ENCODE measurements at regions not wholly inside any gene's neighbourhood (a gene's known extent, or its start where the extent isn't known, plus 50 kb on each side); places are given as distances from the start of the nearest gene placed in this dataset.

DNA sequence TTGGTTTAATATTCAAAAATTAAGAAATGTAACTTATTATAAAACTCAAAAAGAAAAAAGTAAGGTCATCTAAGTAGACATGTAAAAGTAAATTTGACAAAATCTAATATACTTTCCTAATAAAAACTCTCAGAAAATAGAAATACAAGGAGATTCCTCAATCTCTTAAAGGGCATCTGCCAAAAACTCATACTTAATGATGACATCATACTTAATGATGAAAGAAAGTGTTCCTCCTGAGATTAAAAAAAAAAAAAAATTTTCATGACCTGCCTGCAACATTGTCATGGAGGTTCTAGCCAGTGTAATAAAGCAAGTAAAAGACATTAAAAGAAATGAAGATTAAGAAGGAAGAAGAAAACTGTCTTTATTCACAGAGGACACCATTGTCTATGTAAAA is 325.7 kb upstream of the BTBD3 start:
- no peak overlapping the region for H3K4me3 ChIP-seq (ENCODE audit: low read length)
- no peaks in the 10 kb centered on the region for H3K9me3 ChIP-seq (ENCODE audit: insufficient read depth, low read depth, low read length)
- no peak overlapping the region for H3K27ac ChIP-seq (ENCODE audit: low read length)
- no peaks in the 10 kb centered on the region for H3K4me1 ChIP-seq (ENCODE audit: insufficient read depth, low read length)
- H3K27me3 ChIP-seq (ENCODE audit: insufficient read depth, low read length): no peaks in the 10 kb centered on the region
- no peaks in the 10 kb centered on the region for H3K36me3 ChIP-seq (ENCODE audit: insufficient read depth, low read depth, low read length)
- H3K9ac ChIP-seq (ENCODE audit: low read depth, low read length): no peak overlapping the region

- Histone ChIP-seq H3K36me3 (ENCODE audit: insufficient read depth, low read depth, low read length) (no peaks in the 10 kb centered on the region), H3K27ac (ENCODE audit: low read length) (no peak overlapping the region), H3K4me3 (ENCODE audit: low read length) (no peak overlapping the region), H3K9me3 (ENCODE audit: insufficient read depth, low read depth, low read length) (no peaks in the 10 kb centered on the region), H3K27me3 (ENCODE audit: insufficient read depth, low read length) (no peaks in the 10 kb centered on the region), H3K4me1 (ENCODE audit: insufficient read depth, low read length) (no peaks in the 10 kb centered on the region), H3K9ac (ENCODE audit: low read depth, low read length) (no peak overlapping the region)
Observed at GRCh38 chr20:11604339-11604738, 313.4 kb upstream of the BTBD3 start.

- no peaks in the 10 kb centered on the region for H3K27me3 ChIP-seq (ENCODE audit: insufficient read depth, low read length)
- no peak overlapping the region for H3K4me3 ChIP-seq (ENCODE audit: low read length)
- H3K9me3 ChIP-seq (ENCODE audit: insufficient read depth, low read depth, low read length): no peaks in the 10 kb centered on the region
- no peak overlapping the region for H3K27ac ChIP-seq (ENCODE audit: low read length)
- no peaks in the 10 kb centered on the region for H3K4me1 ChIP-seq (ENCODE audit: insufficient read depth, low read length)
- no peaks in the 10 kb centered on the region for H3K36me3 ChIP-seq (ENCODE audit: insufficient read depth, low read depth, low read length)
- no peak overlapping the region for H3K9ac ChIP-seq (ENCODE audit: low read depth, low read length)
Observed at GRCh38 chr20:11607047-11607446, 310.6 kb upstream of the BTBD3 start.

GRCh38 chr20:11608736-11609135 is 309.0 kb upstream of the BTBD3 start:
- H3K4me3 ChIP-seq (ENCODE audit: low read length): no peak overlapping the region
- no peaks in the 10 kb centered on the region for H3K4me1 ChIP-seq (ENCODE audit: insufficient read depth, low read length)
- no peaks in the 10 kb centered on the region for H3K27me3 ChIP-seq (ENCODE audit: insufficient read depth, low read length)
- no peak overlapping the region for H3K9ac ChIP-seq (ENCODE audit: low read depth, low read length)
- no peaks in the 10 kb centered on the region for H3K9me3 ChIP-seq (ENCODE audit: insufficient read depth, low read depth, low read length)
- no peaks in the 10 kb centered on the region for H3K36me3 ChIP-seq (ENCODE audit: insufficient read depth, low read depth, low read length)
- no peak overlapping the region for H3K27ac ChIP-seq (ENCODE audit: low read length)

DNA sequence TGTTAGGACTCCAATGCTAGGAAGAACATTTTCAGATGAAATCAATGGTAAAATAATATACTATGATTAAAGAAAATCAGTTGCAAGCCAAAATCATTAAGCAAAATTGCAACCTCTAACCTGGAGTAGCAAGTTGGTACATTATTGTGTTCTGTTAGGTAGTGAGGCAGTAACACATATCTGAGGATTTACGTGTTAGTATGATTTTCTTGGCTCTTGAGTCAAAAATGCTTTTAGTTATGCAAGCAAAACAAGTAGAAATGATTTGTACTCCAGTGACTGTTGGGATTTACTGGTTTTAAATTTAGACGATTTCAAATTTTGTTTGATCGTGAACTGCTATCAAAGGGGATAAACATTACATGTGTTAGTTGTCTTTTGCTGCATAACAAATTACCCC is 293.0 kb upstream of the BTBD3 start:
- Histone ChIP-seq H3K9me3 (ENCODE audit: insufficient read depth, low read depth, low read length) (no peaks in the 10 kb centered on the region), H3K36me3 (ENCODE audit: insufficient read depth, low read depth, low read length) (no peaks in the 10 kb centered on the region), H3K9ac (ENCODE audit: low read depth, low read length) (no peak overlapping the region), H3K4me3 (ENCODE audit: low read length) (no peak overlapping the region), H3K27ac (ENCODE audit: low read length) (no peak overlapping the region), H3K4me1 (ENCODE audit: insufficient read depth, low read length) (no peaks in the 10 kb centered on the region), H3K27me3 (ENCODE audit: insufficient read depth, low read length) (no peaks in the 10 kb centered on the region)

GRCh38 chr20:11626551-11626950 is 291.1 kb upstream of the BTBD3 start:
- Histone ChIP-seq H3K9me3 (ENCODE audit: insufficient read depth, low read depth, low read length) (no peaks in the 10 kb centered on the region), H3K36me3 (ENCODE audit: insufficient read depth, low read depth, low read length) (no peaks in the 10 kb centered on the region), H3K4me1 (ENCODE audit: insufficient read depth, low read length) (no peaks in the 10 kb centered on the region), H3K27me3 (ENCODE audit: insufficient read depth, low read length) (no peaks in the 10 kb centered on the region), H3K9ac (ENCODE audit: low read depth, low read length) (no peak overlapping the region), H3K4me3 (ENCODE audit: low read length) (no peak overlapping the region), H3K27ac (ENCODE audit: low read length) (no peak overlapping the region)

DNA sequence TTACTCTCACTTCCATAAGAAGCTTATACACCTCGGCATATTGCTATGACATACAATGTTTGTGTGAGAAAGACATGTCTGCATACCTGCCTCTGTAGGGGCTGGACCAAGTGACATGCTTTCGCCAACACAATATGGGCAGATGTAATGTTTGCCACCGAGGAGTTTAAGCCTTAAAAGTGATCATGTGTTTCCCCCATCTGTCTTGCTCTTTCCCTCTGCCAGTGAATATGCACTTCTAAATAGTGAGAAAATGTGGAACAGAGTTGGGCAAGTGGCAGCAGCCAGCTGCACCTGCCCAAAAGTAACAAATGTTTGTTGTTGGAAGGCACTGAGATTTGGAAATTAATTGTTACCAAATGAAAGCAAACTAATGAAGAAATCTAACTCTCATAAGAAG is 274.8 kb upstream of the BTBD3 start:
- Histone ChIP-seq H3K4me1 (ENCODE audit: insufficient read depth, low read length) (no peaks in the 10 kb centered on the region), H3K4me3 (ENCODE audit: low read length) (no peak overlapping the region), H3K9ac (ENCODE audit: low read depth, low read length) (no peak overlapping the region), H3K9me3 (ENCODE audit: insufficient read depth, low read depth, low read length) (no peaks in the 10 kb centered on the region), H3K27me3 (ENCODE audit: insufficient read depth, low read length) (no peaks in the 10 kb centered on the region), H3K27ac (ENCODE audit: low read length) (no peak overlapping the region), H3K36me3 (ENCODE audit: insufficient read depth, low read depth, low read length) (no peaks in the 10 kb centered on the region)

- no peaks in the 10 kb centered on the region for H3K27me3 ChIP-seq (ENCODE audit: insufficient read depth, low read length)
- H3K4me3 ChIP-seq (ENCODE audit: low read length): no peak overlapping the region
- no peaks in the 10 kb centered on the region for H3K9me3 ChIP-seq (ENCODE audit: insufficient read depth, low read depth, low read length)
- H3K36me3 ChIP-seq (ENCODE audit: insufficient read depth, low read depth, low read length): no peaks in the 10 kb centered on the region
- no peak overlapping the region for H3K27ac ChIP-seq (ENCODE audit: low read length)
- H3K9ac ChIP-seq (ENCODE audit: low read depth, low read length): no peak overlapping the region
- no peaks in the 10 kb centered on the region for H3K4me1 ChIP-seq (ENCODE audit: insufficient read depth, low read length)
Observed at GRCh38 chr20:11646359-11646758, 271.3 kb upstream of the BTBD3 start.

- H3K36me3 ChIP-seq (ENCODE audit: insufficient read depth, low read depth, low read length): no peaks in the 10 kb centered on the region
- no peak overlapping the region for H3K27ac ChIP-seq (ENCODE audit: low read length)
- H3K4me3 ChIP-seq (ENCODE audit: low read length): no peak overlapping the region
- no peak overlapping the region for H3K9ac ChIP-seq (ENCODE audit: low read depth, low read length)
- H3K27me3 ChIP-seq (ENCODE audit: insufficient read depth, low read length): no peaks in the 10 kb centered on the region
- H3K9me3 ChIP-seq (ENCODE audit: insufficient read depth, low read depth, low read length): no peaks in the 10 kb centered on the region
- peaks cover 9% of the 10 kb centered on the region; the same call in 1 of the 2 replicates for H3K4me1 ChIP-seq (ENCODE audit: insufficient read depth, low read length)
Observed at GRCh38 chr20:11650566-11650965, 267.1 kb upstream of the BTBD3 start.

- Histone ChIP-seq H3K4me1 (ENCODE audit: insufficient read depth, low read length) (peaks cover 9% of the 10 kb centered on the region; the same call in 1 of the 2 replicates), H3K9ac (ENCODE audit: low read depth, low read length) (no peak overlapping the region), H3K4me3 (ENCODE audit: low read length) (no peak overlapping the region), H3K36me3 (ENCODE audit: insufficient read depth, low read depth, low read length) (no peaks in the 10 kb centered on the region), H3K27me3 (ENCODE audit: insufficient read depth, low read length) (no peaks in the 10 kb centered on the region), H3K27ac (ENCODE audit: low read length) (no peak overlapping the region), H3K9me3 (ENCODE audit: insufficient read depth, low read depth, low read length) (no peaks in the 10 kb centered on the region)
Observed at GRCh38 chr20:11651138-11651537, 266.6 kb upstream of the BTBD3 start.

- Histone ChIP-seq H3K9me3 (ENCODE audit: insufficient read depth, low read depth, low read length) (no peaks in the 10 kb centered on the region), H3K4me1 (ENCODE audit: insufficient read depth, low read length) (peaks cover 9% of the 10 kb centered on the region; the same call in 1 of the 2 replicates), H3K9ac (ENCODE audit: low read depth, low read length) (no peak overlapping the region), H3K27ac (ENCODE audit: low read length) (no peak overlapping the region), H3K36me3 (ENCODE audit: insufficient read depth, low read depth, low read length) (no peaks in the 10 kb centered on the region), H3K4me3 (ENCODE audit: low read length) (no peak overlapping the region), H3K27me3 (ENCODE audit: insufficient read depth, low read length) (no peaks in the 10 kb centered on the region)
Observed at GRCh38 chr20:11651647-11652046, 266.0 kb upstream of the BTBD3 start.

GRCh38 chr20:11652128-11652527 is 265.6 kb upstream of the BTBD3 start:
- Histone ChIP-seq H3K9ac (ENCODE audit: low read depth, low read length) (no peak overlapping the region), H3K4me1 (ENCODE audit: insufficient read depth, low read length) (peaks cover 9% of the 10 kb centered on the region; the same call in 1 of the 2 replicates), H3K4me3 (ENCODE audit: low read length) (no peak overlapping the region), H3K9me3 (ENCODE audit: insufficient read depth, low read depth, low read length) (no peaks in the 10 kb centered on the region), H3K27ac (ENCODE audit: low read length) (no peak overlapping the region), H3K27me3 (ENCODE audit: insufficient read depth, low read length) (no peaks in the 10 kb centered on the region), H3K36me3 (ENCODE audit: insufficient read depth, low read depth, low read length) (no peaks in the 10 kb centered on the region)

GRCh38 chr20:11654766-11655165 is 262.9 kb upstream of the BTBD3 start:
- H3K36me3 ChIP-seq (ENCODE audit: insufficient read depth, low read depth, low read length): no peaks in the 10 kb centered on the region
- H3K27me3 ChIP-seq (ENCODE audit: insufficient read depth, low read length): no peaks in the 10 kb centered on the region
- H3K4me3 ChIP-seq (ENCODE audit: low read length): no peak overlapping the region

More at GRCh38 chr20:11654766-11655165, 262.9 kb upstream of the BTBD3 start:
- no peak overlapping the region for H3K9ac ChIP-seq (ENCODE audit: low read depth, low read length)
- no peak overlapping the region for H3K27ac ChIP-seq (ENCODE audit: low read length)
- peaks cover 9% of the 10 kb centered on the region; the same call in 1 of the 2 replicates for H3K4me1 ChIP-seq (ENCODE audit: insufficient read depth, low read length)
- no peaks in the 10 kb centered on the region for H3K9me3 ChIP-seq (ENCODE audit: insufficient read depth, low read depth, low read length)

Data from iPS-20b (cell line).